SK-N-SH (cell line): ENCODE measurements at regions not wholly inside any gene's neighbourhood (a gene's known extent, or its start where the extent isn't known, plus 50 kb on each side); places are given as distances from the start of the nearest gene placed in this dataset.

ENCODE experiments used
- CTCF ChIA-PET: fragments of 300-600, 350-600 bp; formaldehyde crosslinking; extraction: SDS; loops from one replicate; lab custom pipeline; 2021; lab: Yijun Ruan, JAX
- POLR2A ChIA-PET: fragments of 350-600 bp; sonication (Branson Sonifier 250); formaldehyde crosslinking; extraction: SDS; loops from one replicate; lab custom pipeline; 2020; ENCODE audit warnings: antibody characterized with exemption, inconsistent platforms; lab: Yijun Ruan, JAX
- DNase-seq: peaks from one replicate; pipeline ENCODE4 v3.0.0; 2012
- H2AFZ ChIP-seq: fragments of 200-600 bp; sonication (generic); 2 replicates; pipeline ENCODE4 v1.8.1; 2016; ENCODE audit warnings: antibody characterized with exemption, mild to moderate bottlenecking, low read depth
- H3F3A ChIP-seq: fragments of 200-600 bp; sonication (generic); replicated peaks from 2 replicates; pipeline ENCODE3; 2016; ENCODE audit warnings: antibody characterized with exemption, mild to moderate bottlenecking; ENCODE audit not compliant: insufficient read depth
- H3K27ac ChIP-seq, 2 experiments: fragments of 200-500 bp in 1 of 2; fragments of 200-600 bp in 1 of 2; sonication (Bioruptor generic) in 1 of 2; sonication (generic), shearing (Covaris generic) in 1 of 2; 2 replicates each; pipeline versions ENCODE4 v1.5.1 to v1.6.1; 2014 to 2016; ENCODE audit warnings: low read depth in 2 of 2, inconsistent platforms in 1 of 2, low read length in 1 of 2, mild to moderate bottlenecking in 1 of 2, mixed read lengths in 1 of 2
- H3K27me3 ChIP-seq: fragments of 200-600 bp; sonication (generic), shearing (Covaris generic); 2 replicates; pipeline ENCODE4 v1.6.1; 2016; ENCODE audit warnings: mixed run types; ENCODE audit not compliant: insufficient read depth
- H3K36me3 ChIP-seq, 2 experiments: fragments of 200-500 bp in 1 of 2; fragments of 200-600 bp in 1 of 2; sonication (Bioruptor generic) in 1 of 2; sonication (generic) in 1 of 2; replicated peaks in 1 of 2; 2 replicates each; pipeline versions ENCODE3 to v1.5.1; 2014 to 2016; ENCODE audit warnings: low read length in 1 of 2, mild to moderate bottlenecking in 1 of 2; ENCODE audit not compliant: insufficient read depth in 2 of 2, control insufficient read depth in 1 of 2
- H3K4me1 ChIP-seq, 2 experiments: fragments of 200-500 bp in 1 of 2; fragments of 200-600 bp in 1 of 2; sonication (Bioruptor generic) in 1 of 2; sonication (generic), shearing (Covaris generic) in 1 of 2; 2 replicates each; pipeline versions ENCODE4 v1.5.1 to v1.6.1; 2014 to 2016; ENCODE audit warnings: low read depth in 1 of 2, low read length in 1 of 2, mixed run types in 1 of 2; ENCODE audit not compliant: insufficient read depth in 2 of 2, control insufficient read depth in 1 of 2
- H3K4me2 ChIP-seq: fragments of 200-600 bp; sonication (generic), shearing (Covaris generic); 2 replicates; pipeline ENCODE4 v1.6.1; 2017; ENCODE audit warnings: mixed run types
- H3K4me3 ChIP-seq, 2 experiments: fragments of 200-500 bp in 1 of 2; fragments of 200-600 bp in 1 of 2; sonication (Bioruptor generic) in 1 of 2; sonication (generic), shearing (Covaris generic) in 1 of 2; 2 replicates each; pipeline versions ENCODE4 v1.5.1 to v1.8.1; 2014 to 2016; ENCODE audit warnings: low read depth in 2 of 2, inconsistent platforms in 1 of 2, low read length in 1 of 2, mild to moderate bottlenecking in 1 of 2, mixed read lengths in 1 of 2, moderate library complexity in 1 of 2
- H3K79me2 ChIP-seq: fragments of 200-600 bp; sonication (generic); 2 replicates; pipeline ENCODE4 v1.8.1; 2017; ENCODE audit warnings: mild to moderate bottlenecking; ENCODE audit not compliant: insufficient read depth
- H3K9ac ChIP-seq: fragments of 200-600 bp; sonication (generic); 2 replicates; pipeline ENCODE4 v1.6.1; 2017; ENCODE audit warnings: mixed run types
- H3K9me2 ChIP-seq: fragments of 200-600 bp; sonication (generic); 2 replicates; pipeline ENCODE4 v1.6.1; 2017; ENCODE audit warnings: mixed run types
- H3K9me3 ChIP-seq: fragments of 200-600 bp; sonication (generic); 2 replicates; pipeline ENCODE4 v1.6.1; 2017; ENCODE audit warnings: mixed run types, mild to moderate bottlenecking, moderate library complexity
- H4K20me1 ChIP-seq: fragments of 200-600 bp; sonication (generic); 2 replicates; pipeline ENCODE4 v1.6.1; 2017; ENCODE audit warnings: mild to moderate bottlenecking, mixed run types; ENCODE audit not compliant: insufficient read depth
- CHD2 ChIP-seq: fragments of 150-350 bp; IDR thresholded peaks from 2 replicates; pipeline ENCODE4 v1.6.1; 2018; ENCODE audit warnings: low read length; ENCODE audit not compliant: partially characterized antibody
- EP300 ChIP-seq, 2 experiments: IDR thresholded peaks; 2 replicates each; pipeline versions ENCODE4 v1.4.0 to v1.6.1; 2012; ENCODE audit warnings: borderline replicate concordance in 1 of 2, low read depth in 1 of 2, low read length in 1 of 2
- EZH2phosphoT487 ChIP-seq: fragments of 200-600 bp; sonication (generic); IDR thresholded peaks from 2 replicates; pipeline ENCODE4 v1.6.1; 2017; ENCODE audit warnings: low read depth, mixed run types, mild to moderate bottlenecking, antibody characterized with exemption, moderate library complexity, borderline replicate concordance
- FOSL2 ChIP-seq: IDR thresholded peaks from 2 replicates; pipeline ENCODE4 v1.4.0; 2012; ENCODE audit warnings: low read depth, mild to moderate bottlenecking, moderate library complexity, borderline replicate concordance
- GABPA ChIP-seq: IDR thresholded peaks from 2 replicates; pipeline ENCODE4 v1.4.0; 2012; ENCODE audit warnings: low read depth, mild to moderate bottlenecking
- JUND ChIP-seq: IDR thresholded peaks from 2 replicates; pipeline ENCODE4 v1.4.0; 2012
- MAX ChIP-seq: IDR thresholded peaks from 2 replicates; pipeline ENCODE4 v1.4.0; 2012; ENCODE audit warnings: low read depth
- MEF2A ChIP-seq: IDR thresholded peaks from 2 replicates; pipeline ENCODE4 v1.4.0; 2012; ENCODE audit warnings: low read depth, borderline replicate concordance
- PBX3 ChIP-seq: IDR thresholded peaks from 2 replicates; pipeline ENCODE4; 2012
- RAD21 ChIP-seq: IDR thresholded peaks from 2 replicates; pipeline ENCODE4 v1.6.1; 2012; ENCODE audit warnings: mild to moderate bottlenecking, low read length
- RCOR1 ChIP-seq: fragments of 150-350 bp; IDR thresholded peaks from 2 replicates; pipeline ENCODE4 v1.6.1; 2017; ENCODE audit warnings: antibody characterized with exemption, low read length
- RFX5 ChIP-seq: IDR thresholded peaks from 2 replicates; pipeline ENCODE4 v1.6.1; 2012; ENCODE audit warnings: mild to moderate bottlenecking, improper control_type of control experiment, low read length
- SIN3A ChIP-seq: IDR thresholded peaks from 2 replicates; pipeline ENCODE4 v1.6.1; 2012; ENCODE audit warnings: low read depth, mild to moderate bottlenecking, low read length, moderate library complexity, borderline replicate concordance
- SMC3 ChIP-seq: IDR thresholded peaks from 2 replicates; pipeline ENCODE4 v1.6.1; 2012; ENCODE audit warnings: low read depth, low read length, improper control_type of control experiment
- TEAD4 ChIP-seq: IDR thresholded peaks from 2 replicates; pipeline ENCODE4 v1.4.0; 2012; ENCODE audit warnings: mild to moderate bottlenecking, borderline replicate concordance; ENCODE audit not compliant: insufficient read depth
- YY1 ChIP-seq: IDR thresholded peaks from 2 replicates; pipeline ENCODE4 v1.4.0; 2012; ENCODE audit warnings: low read depth, mild to moderate bottlenecking
- WGBS: methylation state at CpG from one replicate; pipeline ENCODE4 v1.1.6; 2017; ENCODE audit warnings: low lambda C conversion rate; 5-methylcytosine and 5-hydroxymethylcytosine counted together
- TF ChIP-seq, protein P1 (sequence below): fragments of 150-350 bp; IDR thresholded peaks from 2 replicates; pipeline ENCODE4 v1.6.1; 2016; ENCODE audit warnings: mild to moderate bottlenecking, low read depth, low read length
- TF ChIP-seq, protein P2 (sequence below): IDR thresholded peaks from 2 replicates; pipeline ENCODE4 v1.4.0; 2012; ENCODE audit warnings: low read depth, borderline replicate concordance
- TF ChIP-seq, protein P3 (sequence below): fragments of 150-350 bp; IDR thresholded peaks from 2 replicates; pipeline ENCODE4 v1.6.1; 2017; ENCODE audit warnings: antibody characterized with exemption, low read length, low read depth, borderline replicate concordance

- Histone ChIP-seq H3K27me3 (no peaks in the 10 kb centered on the region), H3K9me3 (no peaks in the 10 kb centered on the region), H3K27ac (peak overlapping the region; percentile 50 to 90), H3K79me2 (no peaks in the 10 kb centered on the region), H2AFZ (peak overlapping the region; percentile 26; the same call in 1 of the 2 replicates), H3K9ac (no peak overlapping the region; the same call in 1 of the 2 replicates), H3K4me3 (no peak overlapping the region), H4K20me1 (no peaks in the 10 kb centered on the region), H3F3A (peaks cover 15% of the 10 kb centered on the region), H3K4me1 (peaks cover 0 to 10% of the 10 kb centered on the region in 2 experiments), H3K9me2 (no peaks in the 10 kb centered on the region), H3K4me2 (no peak overlapping the region), H3K36me3 (no peaks in the 10 kb centered on the region)
- ChIA-PET POLR2A (no interaction called here), CTCF (no interaction called here)
- DNase-seq: no peak
- TF ChIP-seq MAX: no peak
- TF ChIP-seq EP300 (IDR thresholded peaks at IDR 0.05; ENCODE audit: borderline replicate concordance in 1 of 2, low read depth in 1 of 2, low read length in 1 of 2): no peak
- TF ChIP-seq TEAD4: no peak
- no peak for TF ChIP-seq MEF2A
- TF ChIP-seq PBX3: no peak
- TF ChIP-seq FOSL2: no peak
- no peak for TF ChIP-seq SMC3
- TF ChIP-seq, protein P1, sequence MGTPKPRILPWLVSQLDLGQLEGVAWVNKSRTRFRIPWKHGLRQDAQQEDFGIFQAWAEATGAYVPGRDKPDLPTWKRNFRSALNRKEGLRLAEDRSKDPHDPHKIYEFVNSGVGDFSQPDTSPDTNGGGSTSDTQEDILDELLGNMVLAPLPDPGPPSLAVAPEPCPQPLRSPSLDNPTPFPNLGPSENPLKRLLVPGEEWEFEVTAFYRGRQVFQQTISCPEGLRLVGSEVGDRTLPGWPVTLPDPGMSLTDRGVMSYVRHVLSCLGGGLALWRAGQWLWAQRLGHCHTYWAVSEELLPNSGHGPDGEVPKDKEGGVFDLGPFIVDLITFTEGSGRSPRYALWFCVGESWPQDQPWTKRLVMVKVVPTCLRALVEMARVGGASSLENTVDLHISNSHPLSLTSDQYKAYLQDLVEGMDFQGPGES: no peak
- no peak for TF ChIP-seq RAD21
- WGBS: 67% methylated on average over 2 of the region's 2 CpGs
Measured at GRCh38 chr5:111996574-111996973, 239.6 kb upstream of the NREP start.

- H3K27ac ChIP-seq: no peak overlapping the region
- POLR2A ChIA-PET: no interaction called here
Measured at GRCh38 chr5:111995701-111996100, 238.7 kb upstream of the NREP start.

More at GRCh38 chr5:111995701-111996100, 238.7 kb upstream of the NREP start:
- no peaks in the 10 kb centered on the region for H3K36me3 ChIP-seq
- no peaks in the 10 kb centered on the region for H3K27me3 ChIP-seq
- TF ChIP-seq JUND (no peak), CHD2 (no peak), YY1 (no peak), FOSL2 (no peak), EZH2phosphoT487 (no peak), EP300 (IDR thresholded peaks at IDR 0.05; ENCODE audit: borderline replicate concordance in 1 of 2, low read depth in 1 of 2, low read length in 1 of 2) (no peak), RFX5 (no peak), SIN3A (no peak), TEAD4 (no peak), RCOR1 (no peak), MEF2A (no peak), GABPA (no peak), SMC3 (no peak)
- TF ChIP-seq, protein P2, sequence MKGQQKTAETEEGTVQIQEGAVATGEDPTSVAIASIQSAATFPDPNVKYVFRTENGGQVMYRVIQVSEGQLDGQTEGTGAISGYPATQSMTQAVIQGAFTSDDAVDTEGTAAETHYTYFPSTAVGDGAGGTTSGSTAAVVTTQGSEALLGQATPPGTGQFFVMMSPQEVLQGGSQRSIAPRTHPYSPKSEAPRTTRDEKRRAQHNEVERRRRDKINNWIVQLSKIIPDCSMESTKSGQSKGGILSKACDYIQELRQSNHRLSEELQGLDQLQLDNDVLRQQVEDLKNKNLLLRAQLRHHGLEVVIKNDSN: no peak
- TF ChIP-seq, protein P1: no peak
- TF ChIP-seq, protein P3, sequence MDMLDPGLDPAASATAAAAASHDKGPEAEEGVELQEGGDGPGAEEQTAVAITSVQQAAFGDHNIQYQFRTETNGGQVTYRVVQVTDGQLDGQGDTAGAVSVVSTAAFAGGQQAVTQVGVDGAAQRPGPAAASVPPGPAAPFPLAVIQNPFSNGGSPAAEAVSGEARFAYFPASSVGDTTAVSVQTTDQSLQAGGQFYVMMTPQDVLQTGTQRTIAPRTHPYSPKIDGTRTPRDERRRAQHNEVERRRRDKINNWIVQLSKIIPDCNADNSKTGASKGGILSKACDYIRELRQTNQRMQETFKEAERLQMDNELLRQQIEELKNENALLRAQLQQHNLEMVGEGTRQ: no peak
- no peaks in the 10 kb centered on the region for H4K20me1 ChIP-seq
- H3K9ac ChIP-seq: no peak overlapping the region
- H3K9me3 ChIP-seq: no peaks in the 10 kb centered on the region
- peaks cover 15% of the 10 kb centered on the region for H3F3A ChIP-seq
- no peak for DNase-seq
- CTCF ChIA-PET: interaction anchor here (0.6 kb wide), 1 partner anchor 49 kb away, joined by 3 read pairs; no protein-coding TSS in a partner anchor
- no peaks in the 10 kb centered on the region for H3K79me2 ChIP-seq
- no peak overlapping the region for H3K4me3 ChIP-seq
- H2AFZ ChIP-seq: no peak overlapping the region
- H3K4me1 ChIP-seq: peaks cover 0 to 10% of the 10 kb centered on the region in 2 experiments
- 85% methylated on average over 4 of the region's 4 CpGs for WGBS
- H3K9me2 ChIP-seq: no peaks in the 10 kb centered on the region
- H3K4me2 ChIP-seq: no peak overlapping the region
